Mesothelial cell of epicardium (in vitro differentiated cells): ENCODE measurements at regions not wholly inside any gene's neighbourhood (a gene's known extent, or its start where the extent isn't known, plus 50 kb on each side); places are given as distances from the start of the nearest gene placed in this dataset.
"Not testable (repeated sequence)": the region's sequence is repeated elsewhere in the genome, so short reads cannot be mapped to it uniquely, and the experiment has no call there.

Experiments used
- DNase-seq, 2 experiments: peaks; one replicate each; pipeline ENCODE4 v3.0.0; 2021; ENCODE audit warnings: low spot score in 2 of 2; ENCODE audit not compliant: unreplicated experiment in 2 of 2
- H3K27ac Mint-ChIP-seq: 2 replicates; pipeline ENCODE4 v1.8.0; 2021; ENCODE audit warnings: mixed read lengths
- H3K27me3 Mint-ChIP-seq: 2 replicates; pipeline ENCODE4 v1.8.0; 2021; ENCODE audit warnings: low read depth, mixed read lengths
- H3K36me3 Mint-ChIP-seq: 2 replicates; pipeline ENCODE4 v1.8.0; 2021; ENCODE audit warnings: mixed read lengths
- H3K4me1 Mint-ChIP-seq: 2 replicates; pipeline ENCODE4 v1.8.0; 2021; ENCODE audit warnings: mixed read lengths
- H3K4me3 Mint-ChIP-seq: 2 replicates; pipeline ENCODE4 v1.8.0; 2021; ENCODE audit warnings: mild to moderate bottlenecking, moderate library complexity, mixed read lengths
- H3K9me3 Mint-ChIP-seq: 2 replicates; pipeline ENCODE4 v1.8.0; 2021; ENCODE audit warnings: mixed read lengths

- not testable (repeated sequence) for H3K36me3 Mint-ChIP-seq, H3K27me3 Mint-ChIP-seq, H3K9me3 Mint-ChIP-seq, H3K4me3 Mint-ChIP-seq, H3K27ac Mint-ChIP-seq, H3K4me1 Mint-ChIP-seq, DNase-seq
Measured at GRCh38 chr1:149276496-149276895, 173.1 kb upstream of the NBPF9 start.

- H3K27me3 Mint-ChIP-seq, H3K36me3 Mint-ChIP-seq, H3K4me3 Mint-ChIP-seq, H3K9me3 Mint-ChIP-seq, H3K4me1 Mint-ChIP-seq, DNase-seq, H3K27ac Mint-ChIP-seq: not testable (repeated sequence)
Measured at GRCh38 chr1:149278156-149278555, 174.8 kb upstream of the NBPF9 start.

DNA sequence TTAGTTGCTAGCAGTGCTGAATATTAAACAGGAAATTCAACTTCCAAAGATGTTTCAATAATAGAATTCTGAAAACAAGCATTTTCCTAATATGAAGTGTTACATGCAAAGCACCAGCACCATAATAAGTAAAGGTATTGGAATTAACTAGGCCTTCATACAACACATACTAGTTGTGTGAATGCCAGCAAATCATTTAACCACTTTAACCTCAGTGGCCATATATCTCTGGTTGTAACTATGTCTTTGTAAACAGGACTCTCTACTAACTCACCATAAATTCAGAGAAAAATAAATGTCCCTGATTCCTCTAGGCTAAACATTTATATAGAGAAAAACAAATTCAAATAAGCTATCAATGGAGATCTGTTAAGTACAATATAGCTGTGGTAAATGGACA lies 175.7 kb upstream of the NBPF9 start:
- H3K27ac Mint-ChIP-seq, H3K36me3 Mint-ChIP-seq, DNase-seq, H3K27me3 Mint-ChIP-seq, H3K4me1 Mint-ChIP-seq, H3K4me3 Mint-ChIP-seq, H3K9me3 Mint-ChIP-seq: not testable (repeated sequence)

GRCh38 chr1:149279512-149279911 lies 176.2 kb upstream of the NBPF9 start:
- H3K36me3 Mint-ChIP-seq, H3K9me3 Mint-ChIP-seq, DNase-seq, H3K4me1 Mint-ChIP-seq, H3K27ac Mint-ChIP-seq, H3K27me3 Mint-ChIP-seq, H3K4me3 Mint-ChIP-seq: not testable (repeated sequence)

DNA sequence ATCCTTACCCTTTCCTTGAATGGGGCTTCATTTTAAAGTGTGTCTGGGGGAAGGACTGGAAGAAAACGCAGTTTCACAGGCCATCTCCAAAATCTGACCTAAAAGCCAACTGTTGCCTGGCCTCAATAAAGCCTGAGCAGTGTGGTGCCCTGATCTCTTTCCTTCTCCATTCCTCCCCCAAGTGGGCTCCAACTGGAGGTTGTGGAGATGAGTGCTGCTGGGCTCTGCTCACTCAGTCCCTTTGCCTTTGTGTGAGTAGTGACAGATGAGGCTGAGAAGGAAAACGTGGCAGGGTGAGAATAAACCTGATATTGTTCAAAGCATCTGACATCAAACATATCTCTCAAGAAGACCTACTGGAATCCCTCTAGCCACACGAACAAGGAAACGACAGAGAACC lies 181.4 kb upstream of the NBPF9 start:
- not testable (repeated sequence) for H3K9me3 Mint-ChIP-seq, DNase-seq, H3K4me1 Mint-ChIP-seq, H3K36me3 Mint-ChIP-seq, H3K27ac Mint-ChIP-seq, H3K4me3 Mint-ChIP-seq, H3K27me3 Mint-ChIP-seq

DNA sequence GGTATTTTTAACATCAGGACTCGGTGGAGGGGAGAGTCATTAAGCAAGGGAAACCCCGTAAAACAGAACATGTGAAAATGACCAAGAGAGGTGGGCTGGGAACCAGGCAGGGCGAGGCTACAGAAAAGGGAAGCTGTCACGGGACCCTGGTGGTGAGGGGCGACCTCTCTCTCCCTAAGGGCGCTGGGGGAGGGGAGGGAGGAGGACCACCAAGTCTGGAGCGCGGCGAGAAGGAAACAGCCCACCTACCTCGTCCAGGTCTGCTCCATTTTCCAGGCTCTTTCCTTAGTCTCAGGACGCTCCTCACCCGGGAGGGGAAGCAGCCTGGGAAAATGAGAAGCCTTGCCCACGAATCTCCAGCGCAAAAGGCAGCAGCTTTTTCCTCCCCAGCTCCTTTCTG lies 181.9 kb upstream of the NBPF9 start:
- H3K4me3 Mint-ChIP-seq, DNase-seq, H3K36me3 Mint-ChIP-seq, H3K27me3 Mint-ChIP-seq, H3K27ac Mint-ChIP-seq, H3K9me3 Mint-ChIP-seq, H3K4me1 Mint-ChIP-seq: not testable (repeated sequence)

DNA sequence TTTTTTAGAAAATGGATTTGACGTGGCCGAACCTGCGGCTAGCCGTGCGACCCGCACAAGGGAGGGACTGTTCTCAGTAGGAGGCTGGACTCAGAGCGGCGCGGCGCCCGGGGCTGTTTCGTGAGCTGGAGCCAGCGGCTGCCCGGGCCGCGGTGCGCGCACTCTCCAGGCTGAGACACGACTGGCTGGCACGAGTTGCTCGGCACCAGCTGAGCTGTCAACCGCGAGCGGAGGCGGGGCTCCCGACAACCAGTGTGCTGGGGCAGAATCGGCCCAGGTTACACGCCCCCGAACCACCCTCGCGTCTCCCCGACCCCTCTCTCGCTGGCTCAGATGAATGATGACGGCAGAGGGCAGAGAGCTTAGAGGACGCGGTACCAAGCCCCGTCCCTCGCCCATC lies 182.3 kb upstream of the NBPF9 start:
- peak overlapping the region; percentile 75 for H3K4me3 Mint-ChIP-seq
- H3K9me3 Mint-ChIP-seq, H3K4me1 Mint-ChIP-seq, H3K27me3 Mint-ChIP-seq, H3K36me3 Mint-ChIP-seq: not testable (repeated sequence)
- H3K27ac Mint-ChIP-seq = peak overlapping the region; percentile 61
- peak in 1 of 2 experiments; percentile 14 for DNase-seq

DNA sequence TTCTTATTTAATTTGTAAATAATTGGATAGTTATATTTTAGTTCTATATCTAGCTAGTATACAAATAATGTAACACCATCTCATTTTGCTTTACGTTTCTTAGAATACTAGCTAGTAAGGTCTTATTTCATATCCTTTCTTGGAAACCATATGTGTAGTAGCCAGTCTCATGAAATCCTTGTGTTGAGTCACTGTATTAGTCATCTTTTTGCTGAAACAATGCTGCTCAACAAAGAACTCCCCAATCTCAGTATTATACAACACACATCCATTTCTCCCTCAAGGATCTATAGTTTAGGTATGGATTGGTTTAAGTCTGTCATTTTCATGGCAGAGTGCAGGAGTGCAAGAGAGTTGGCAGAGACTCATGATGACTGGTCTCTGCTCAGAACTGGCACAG lies 185.2 kb upstream of the NBPF9 start:
- H3K4me1 Mint-ChIP-seq, H3K27ac Mint-ChIP-seq, H3K36me3 Mint-ChIP-seq, DNase-seq, H3K27me3 Mint-ChIP-seq, H3K4me3 Mint-ChIP-seq, H3K9me3 Mint-ChIP-seq: not testable (repeated sequence)

DNA sequence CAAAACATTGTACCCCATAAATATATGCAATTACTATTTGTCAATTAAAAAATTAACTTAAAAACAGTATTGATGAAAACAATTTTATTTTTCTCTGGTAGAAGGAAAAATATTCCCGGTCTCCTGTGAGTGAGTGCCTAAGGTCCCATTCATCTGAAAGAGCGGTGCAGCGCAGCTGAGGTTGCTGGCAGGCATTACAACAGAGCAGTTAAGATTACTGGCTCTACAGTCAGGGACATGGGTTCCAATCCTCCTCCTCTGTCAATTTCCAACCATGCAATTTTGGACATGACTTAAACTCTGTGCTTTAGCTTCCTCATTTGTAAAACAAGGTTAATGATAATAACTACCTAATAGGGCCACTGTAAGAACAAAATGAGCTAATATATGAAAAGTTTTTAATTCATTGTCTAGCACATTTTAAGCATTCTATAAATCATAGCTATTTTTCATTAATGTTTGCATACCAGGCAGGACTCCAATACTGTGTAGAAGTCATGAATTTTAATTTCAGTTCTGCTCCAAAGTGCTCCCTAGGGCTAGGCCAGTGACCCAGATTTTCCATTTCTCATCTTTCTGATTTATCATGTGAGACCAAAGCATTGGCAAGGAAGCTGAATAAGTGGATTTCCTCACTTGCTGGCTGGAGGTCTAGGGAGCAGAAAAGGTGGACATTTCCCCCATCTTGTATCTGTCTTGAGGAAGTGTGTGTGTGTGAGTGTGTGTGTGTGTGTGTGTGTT lies 174.2 kb upstream of the NBPF19 start:
- not testable (repeated sequence) for H3K4me1 Mint-ChIP-seq, H3K9me3 Mint-ChIP-seq, H3K4me3 Mint-ChIP-seq, DNase-seq, H3K27me3 Mint-ChIP-seq, H3K27ac Mint-ChIP-seq, H3K36me3 Mint-ChIP-seq

DNA sequence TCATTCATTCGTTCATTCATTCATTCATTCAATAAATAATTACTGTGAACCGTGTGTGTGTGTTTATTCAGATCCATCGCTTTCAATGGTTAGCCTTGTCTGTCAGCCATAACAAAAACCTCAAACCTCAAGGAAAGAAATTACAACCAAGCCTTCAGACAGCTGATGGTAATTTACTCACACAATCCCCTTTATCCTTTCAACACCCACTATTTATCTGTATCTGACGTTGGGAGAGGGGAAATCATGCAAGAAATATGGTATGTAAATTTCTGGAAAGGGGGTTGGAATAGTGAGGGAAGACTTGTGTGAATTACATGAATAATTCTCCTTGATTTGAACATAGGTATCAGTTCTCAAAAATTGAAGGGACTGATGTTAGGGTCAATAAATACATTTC lies 173.6 kb upstream of the NBPF19 start:
- H3K27me3 Mint-ChIP-seq, DNase-seq, H3K4me3 Mint-ChIP-seq: not testable (repeated sequence)

GRCh38 chr1:149304796-149305195 lies 170.0 kb upstream of the NBPF19 start:
- H3K4me3 Mint-ChIP-seq, H3K4me1 Mint-ChIP-seq, H3K27me3 Mint-ChIP-seq, H3K9me3 Mint-ChIP-seq, H3K36me3 Mint-ChIP-seq, DNase-seq, H3K27ac Mint-ChIP-seq: not testable (repeated sequence)

More for the DNA sequence above, 173.6 kb upstream of the NBPF19 start:
- H3K4me1 Mint-ChIP-seq, H3K36me3 Mint-ChIP-seq, H3K9me3 Mint-ChIP-seq, H3K27ac Mint-ChIP-seq: not testable (repeated sequence)

DNA sequence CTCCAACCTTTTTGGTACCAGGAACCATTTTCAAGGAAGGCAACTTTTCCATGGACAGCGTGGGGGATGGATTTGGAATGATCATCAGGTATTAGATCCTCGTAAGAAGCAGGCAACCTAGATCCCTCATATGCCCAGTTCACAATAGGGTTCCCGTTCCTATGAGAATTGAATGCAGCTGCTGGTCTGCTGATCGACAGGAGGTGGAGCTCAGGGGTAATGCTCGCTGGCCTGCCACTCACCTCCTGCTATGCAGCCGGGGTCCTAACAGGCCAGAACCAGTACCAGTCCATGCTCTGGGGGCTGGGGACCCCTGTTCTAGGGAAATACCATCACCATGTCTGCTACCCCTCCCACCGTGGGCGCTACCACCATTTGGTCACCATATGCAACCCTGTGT lies 167.2 kb upstream of the NBPF19 start:
- not testable (repeated sequence) for H3K27ac Mint-ChIP-seq, H3K36me3 Mint-ChIP-seq, H3K9me3 Mint-ChIP-seq, H3K4me3 Mint-ChIP-seq, DNase-seq, H3K27me3 Mint-ChIP-seq, H3K4me1 Mint-ChIP-seq

- not testable (repeated sequence) for H3K27me3 Mint-ChIP-seq, H3K4me1 Mint-ChIP-seq, DNase-seq, H3K9me3 Mint-ChIP-seq, H3K4me3 Mint-ChIP-seq, H3K27ac Mint-ChIP-seq, H3K36me3 Mint-ChIP-seq
Measured at GRCh38 chr1:149314921-149315320, 159.9 kb upstream of the NBPF19 start.

DNA sequence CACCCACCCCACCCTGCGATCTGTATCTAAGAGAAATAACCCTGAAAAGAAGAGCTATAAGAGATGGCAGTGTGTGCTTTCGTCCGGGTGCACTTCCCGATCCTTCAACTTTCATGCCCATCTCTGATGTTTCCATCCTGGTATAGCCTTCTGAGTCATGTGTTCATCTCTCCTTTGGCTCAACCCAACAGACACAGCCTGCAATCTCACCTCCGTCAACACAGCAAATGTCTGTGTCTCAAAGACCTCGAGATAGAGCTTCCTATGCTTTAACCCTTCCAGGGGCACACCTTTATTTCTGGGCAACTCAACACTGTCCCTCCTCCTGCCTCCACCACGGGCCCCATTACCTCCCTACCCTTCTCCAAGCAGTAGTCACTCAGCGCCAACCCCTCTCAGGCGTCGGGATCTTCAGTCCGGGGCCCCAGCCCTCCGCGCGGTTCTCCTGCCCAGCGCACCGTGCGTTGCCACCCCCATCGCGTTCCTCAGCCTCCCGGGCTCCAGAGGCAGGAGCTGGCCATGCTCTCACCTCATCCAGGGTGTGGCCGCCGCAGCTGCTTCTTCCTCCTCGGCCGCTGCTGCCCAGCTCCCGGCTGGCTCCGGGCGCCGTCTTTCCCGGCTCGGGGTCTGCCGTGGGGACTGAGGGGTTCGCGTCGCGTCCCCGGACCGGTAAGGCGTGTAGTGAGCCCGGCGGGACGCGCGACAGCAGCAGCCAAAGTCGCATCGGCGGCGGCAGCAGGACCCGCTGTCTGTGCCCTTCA lies 153.7 kb upstream of the NBPF19 start:
- H3K36me3 Mint-ChIP-seq, H3K27me3 Mint-ChIP-seq, DNase-seq, H3K4me1 Mint-ChIP-seq, H3K4me3 Mint-ChIP-seq, H3K9me3 Mint-ChIP-seq, H3K27ac Mint-ChIP-seq: not testable (repeated sequence)

- H3K4me3 Mint-ChIP-seq, DNase-seq, H3K4me1 Mint-ChIP-seq, H3K27ac Mint-ChIP-seq, H3K36me3 Mint-ChIP-seq, H3K27me3 Mint-ChIP-seq, H3K9me3 Mint-ChIP-seq: not testable (repeated sequence)
Measured at GRCh38 chr1:149321732-149322016, 153.2 kb upstream of the NBPF19 start.
